Inflammatory macrophage (primary cell): ENCODE measurements at regions not wholly inside any gene's neighbourhood (a gene's known extent, or its start where the extent isn't known, plus 50 kb on each side); places are given as distances from the start of the nearest gene placed in this dataset.
"Not testable (repeated sequence)": the region's sequence is repeated elsewhere in the genome, so short reads cannot be mapped to it uniquely, and the experiment has no call there.

Experiments used
- DNase-seq, 2 donors: peaks; one replicate each; pipeline ENCODE4 v3.0.0-alpha.2; 2020 to 2022

- no peak for DNase-seq
Measured at GRCh38 chr18:41690332-41691127, 264.5 kb upstream of the PIK3C3 start.

GRCh38 chr18:41687138-41687537 lies 267.9 kb upstream of the PIK3C3 start:
- DNase-seq, result no peak

DNA sequence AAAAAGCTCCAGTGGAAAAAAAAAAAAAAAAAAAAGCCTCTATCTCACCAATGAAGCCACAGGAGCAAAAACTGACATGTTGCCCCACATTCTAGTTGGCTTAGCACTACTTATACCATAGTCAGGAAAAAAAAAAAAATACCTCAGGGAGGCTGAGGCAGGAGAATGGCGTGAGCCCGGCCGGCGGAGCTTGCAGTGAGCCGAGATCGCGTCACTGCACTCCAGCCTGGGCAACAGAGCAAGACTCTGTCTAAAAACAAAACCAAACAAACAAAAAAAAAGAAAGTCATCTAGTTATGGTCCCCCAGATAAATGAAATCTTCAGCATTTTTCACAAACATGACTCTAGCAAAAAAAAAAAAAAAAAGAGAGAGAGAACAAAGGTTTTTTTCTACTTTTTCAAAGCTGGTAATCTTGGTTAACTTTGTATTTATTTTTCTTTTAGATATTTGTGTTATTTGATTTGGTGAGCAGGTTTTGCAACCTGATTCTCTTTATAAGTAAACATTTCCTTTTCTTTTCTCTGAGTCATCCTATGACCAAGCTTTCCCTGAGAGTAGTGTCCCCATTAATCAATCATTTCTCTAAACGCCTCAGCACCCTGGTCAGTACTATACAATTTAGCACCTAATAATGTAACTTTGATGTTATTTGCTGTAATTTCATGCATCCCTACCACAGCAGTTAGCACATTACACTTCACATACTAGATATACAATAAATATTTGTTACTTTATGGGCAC lies 273.7 kb upstream of the PIK3C3 start:
- DNase-seq, result no peak

DNA sequence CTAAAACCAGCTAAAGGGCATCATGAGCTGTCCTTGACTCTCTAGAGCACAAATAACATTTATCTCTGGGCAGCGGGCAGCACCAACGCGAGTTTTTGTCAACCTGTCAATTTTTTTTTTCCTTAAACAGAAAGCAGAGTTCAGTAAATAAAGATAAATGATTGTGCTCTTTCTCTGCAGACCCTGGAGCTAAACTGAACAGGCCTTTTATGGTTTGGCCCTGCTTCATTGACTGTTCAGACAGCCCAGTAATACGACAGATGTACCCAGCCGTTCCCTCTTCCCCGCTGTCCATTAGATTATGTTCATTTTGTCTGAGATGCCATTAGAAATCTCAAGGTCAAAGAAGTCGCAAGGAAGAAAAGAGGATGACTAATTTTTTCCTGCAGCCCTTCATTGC lies 280.5 kb upstream of the PIK3C3 start:
- DNase-seq, result no peak

DNA sequence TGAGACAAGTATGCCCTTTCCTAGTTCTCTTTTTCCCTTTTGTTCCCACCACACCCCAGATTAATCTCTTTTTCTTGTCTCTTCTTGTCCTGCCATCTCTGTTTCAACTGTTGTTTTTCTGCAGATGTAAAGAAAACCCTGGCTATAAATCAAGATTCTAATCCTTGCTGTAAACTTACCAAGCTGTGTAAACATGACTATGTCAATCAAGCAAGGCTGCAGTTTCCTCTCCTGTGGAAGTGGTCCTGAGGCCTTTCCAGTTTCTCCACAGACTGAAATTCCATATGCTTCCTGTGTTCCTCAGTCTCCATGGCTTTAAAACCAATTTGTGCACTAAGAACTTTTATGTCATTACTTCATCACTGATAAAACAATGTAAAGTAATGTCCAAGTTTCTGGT lies 288.8 kb upstream of the PIK3C3 start:
- no peak for DNase-seq

- DNase-seq, result no peak
Measured at GRCh38 chr18:41665210-41665609, 289.8 kb upstream of the PIK3C3 start.

DNA sequence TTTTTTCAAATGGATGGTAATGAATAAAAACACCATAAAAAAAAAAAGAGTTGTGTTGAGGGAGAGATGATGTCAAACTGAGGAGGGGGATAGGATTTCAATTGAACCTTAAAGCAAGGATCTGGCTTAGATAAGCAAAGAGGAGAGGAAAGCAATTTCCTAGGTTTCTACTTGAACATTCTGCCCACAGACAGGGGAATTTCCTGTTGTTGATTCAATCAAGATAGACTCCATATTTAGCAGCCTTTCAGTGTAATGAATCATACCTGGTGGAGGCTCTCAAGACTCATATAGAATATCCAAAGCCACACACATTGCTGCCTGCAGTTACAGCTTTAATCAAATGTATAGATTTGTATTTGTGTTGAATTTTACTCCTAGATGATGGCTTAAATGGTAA lies 294.4 kb upstream of the PIK3C3 start:
- DNase-seq, result no peak

GRCh38 chr18:41659438-41660130 lies 295.4 kb upstream of the PIK3C3 start:
- DNase-seq, result no peak

DNA sequence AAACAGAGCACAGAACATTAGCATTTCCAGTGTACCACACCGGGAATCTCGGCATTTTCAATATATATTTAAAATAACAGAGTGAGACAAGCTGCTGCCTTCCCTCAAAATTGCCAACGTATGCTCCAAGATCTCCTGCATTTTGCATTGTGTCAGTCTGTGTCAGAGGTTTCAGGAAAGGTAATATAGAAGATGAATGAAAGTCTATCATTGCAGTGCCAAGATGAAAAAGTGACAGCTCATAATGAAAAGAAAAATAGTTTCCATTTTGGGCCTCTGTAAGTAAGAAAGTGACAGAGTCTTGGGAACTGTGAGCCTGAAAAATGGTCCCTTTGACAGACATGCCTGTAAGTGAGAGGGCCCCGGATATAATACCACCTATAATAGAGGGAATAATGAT lies 297.8 kb upstream of the PIK3C3 start:
- no peak for DNase-seq

DNA sequence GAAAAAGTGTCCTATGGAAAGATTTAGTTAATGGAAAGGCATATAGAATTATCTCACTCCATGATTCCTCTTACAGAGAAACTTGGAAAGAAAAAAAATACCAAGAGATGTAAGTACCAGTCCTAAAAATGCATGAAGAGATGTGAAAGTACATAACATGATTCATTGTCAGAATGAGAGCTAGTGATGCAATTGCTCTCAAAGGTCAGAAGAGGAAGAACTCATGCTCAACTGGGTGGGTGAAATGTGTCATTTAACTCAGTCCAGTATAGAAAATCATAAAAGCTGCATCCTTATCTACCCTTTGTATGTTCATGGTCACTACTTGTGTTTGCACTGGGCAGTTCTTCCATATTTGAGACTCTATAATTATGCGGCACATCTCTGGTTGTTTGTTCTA lies 300.0 kb upstream of the PIK3C3 start:
- peak; percentile 42 to 53 for DNase-seq

GRCh38 chr18:41647914-41648313 lies 307.1 kb upstream of the PIK3C3 start:
- no peak for DNase-seq

GRCh38 chr18:41646915-41647620 lies 308.0 kb upstream of the PIK3C3 start:
- DNase-seq, result no peak

GRCh38 chr18:41645589-41646360 lies 309.3 kb upstream of the PIK3C3 start:
- peak; percentile 12 to 24 for DNase-seq

DNA sequence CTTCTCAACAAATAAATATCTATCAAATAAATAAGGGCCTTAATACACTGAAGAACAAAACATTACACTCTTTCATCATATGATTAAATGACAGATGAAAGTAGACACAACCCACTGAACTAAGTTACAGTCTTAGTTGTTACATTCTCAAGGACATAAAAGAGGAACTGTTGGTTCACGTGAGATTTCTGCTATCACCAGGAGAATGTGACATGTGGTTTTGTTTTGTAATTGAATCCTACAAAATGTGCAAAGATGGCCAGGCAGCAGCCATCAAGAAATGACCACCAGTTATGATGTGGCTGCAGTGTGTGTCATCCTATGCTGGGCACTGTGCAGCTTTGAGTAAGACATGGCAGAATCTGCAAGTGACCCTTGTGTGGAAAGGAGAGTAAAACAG lies 310.6 kb upstream of the PIK3C3 start:
- DNase-seq, result no peak

GRCh38 chr18:41643427-41643826 lies 311.6 kb upstream of the PIK3C3 start:
- DNase-seq, result no peak

DNA sequence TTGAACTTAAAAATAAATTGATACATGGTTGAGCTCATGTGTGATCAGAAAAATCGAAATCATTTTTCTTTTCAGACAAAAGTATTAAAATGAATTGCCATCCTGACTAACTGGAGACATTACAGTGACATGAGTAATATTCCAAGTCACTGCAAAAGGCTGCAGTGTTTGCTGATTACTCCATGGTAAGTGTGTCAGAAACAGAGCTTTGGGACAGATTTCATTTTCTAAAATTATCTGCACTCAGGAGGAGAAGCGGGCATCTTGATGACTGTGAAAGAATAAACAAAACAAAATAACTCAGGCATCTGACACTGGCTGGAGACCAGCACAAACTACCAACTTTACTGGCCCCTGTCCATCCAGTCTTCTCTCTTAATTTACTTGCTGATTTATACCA lies 312.3 kb upstream of the PIK3C3 start:
- no peak for DNase-seq

DNA sequence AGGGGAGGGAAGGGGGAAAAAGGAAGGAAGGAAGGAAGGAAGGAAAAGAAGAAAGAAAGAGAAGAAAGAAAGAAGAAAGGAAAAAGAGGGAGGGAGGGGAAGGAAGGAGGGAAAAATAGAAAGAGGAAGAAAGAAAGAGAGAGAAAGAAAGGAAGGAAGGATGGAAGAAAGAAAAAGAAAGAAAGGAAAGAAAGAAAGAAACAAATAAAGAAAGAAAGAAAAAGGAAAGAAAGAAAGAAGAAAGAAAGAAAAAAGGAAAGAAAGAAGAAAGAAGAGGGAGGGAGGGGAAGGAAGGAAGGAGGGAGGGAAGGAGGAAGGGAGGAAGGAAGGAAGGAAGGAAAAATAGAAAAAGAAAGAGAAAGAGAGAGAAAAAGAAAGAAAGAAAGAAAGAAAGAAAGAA lies 315.8 kb upstream of the PIK3C3 start:
- DNase-seq, result no peak

- DNase-seq, result not testable (repeated sequence)
Measured at GRCh38 chr18:41631723-41632285, 323.2 kb upstream of the PIK3C3 start.

DNA sequence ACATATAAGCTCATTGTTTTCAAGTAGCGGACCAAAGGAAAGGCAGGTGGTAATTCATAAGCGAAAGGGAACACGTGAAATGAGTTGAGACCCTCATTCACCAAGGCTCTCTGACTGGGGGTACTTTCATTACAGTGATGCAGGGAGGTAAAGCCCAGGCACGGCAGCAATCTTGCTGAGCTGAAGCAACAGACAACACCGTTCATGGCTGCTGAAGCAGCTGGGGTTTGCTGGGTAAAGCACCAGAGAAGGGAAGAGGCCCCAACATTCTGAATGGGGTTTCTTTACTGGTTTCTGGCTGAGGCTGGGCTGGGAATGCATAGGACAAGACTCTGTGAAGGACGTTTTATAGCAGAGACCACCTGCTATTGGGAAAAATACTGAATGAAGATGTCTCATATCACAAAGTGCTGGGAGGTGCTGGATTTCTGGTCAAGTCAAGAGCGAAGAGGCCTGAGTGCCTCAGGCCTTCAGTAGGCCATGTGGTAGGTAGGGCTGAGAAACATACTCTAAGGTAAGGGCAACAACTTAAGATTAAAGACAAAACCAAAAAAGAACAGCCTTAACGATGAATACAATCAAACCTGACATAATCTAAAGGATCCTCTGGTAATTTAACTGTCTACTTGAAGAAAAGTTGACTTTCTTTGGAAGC lies 324.7 kb upstream of the PIK3C3 start:
- no peak for DNase-seq

DNA sequence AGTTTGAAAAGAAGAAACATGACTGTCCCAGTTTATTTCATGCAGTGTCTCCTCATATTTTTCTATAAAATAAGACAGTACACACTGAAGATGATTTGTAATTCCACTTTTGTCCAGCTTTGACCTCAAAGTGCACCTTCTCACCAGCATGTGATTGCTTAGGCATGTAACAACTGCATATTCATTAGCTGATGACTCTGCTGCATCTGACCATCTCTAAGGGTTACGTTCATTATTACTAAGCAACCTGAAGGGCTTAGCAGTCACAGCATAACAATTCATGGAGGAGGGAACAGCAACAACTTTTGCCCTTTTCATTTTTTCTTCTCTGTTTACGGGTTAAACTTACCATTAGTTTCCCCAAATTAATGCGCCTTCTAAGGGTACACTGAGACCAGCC lies 330.6 kb upstream of the PIK3C3 start:
- no peak for DNase-seq

- DNase-seq, result no peak
Measured at GRCh38 chr18:41621177-41621576, 333.9 kb upstream of the PIK3C3 start.
